ENCODE measurements at regions not wholly inside any gene's neighbourhood (a gene's known extent, or its start where the extent isn't known, plus 50 kb on each side); places are given as distances from the start of the nearest gene placed in this dataset.

DNA sequence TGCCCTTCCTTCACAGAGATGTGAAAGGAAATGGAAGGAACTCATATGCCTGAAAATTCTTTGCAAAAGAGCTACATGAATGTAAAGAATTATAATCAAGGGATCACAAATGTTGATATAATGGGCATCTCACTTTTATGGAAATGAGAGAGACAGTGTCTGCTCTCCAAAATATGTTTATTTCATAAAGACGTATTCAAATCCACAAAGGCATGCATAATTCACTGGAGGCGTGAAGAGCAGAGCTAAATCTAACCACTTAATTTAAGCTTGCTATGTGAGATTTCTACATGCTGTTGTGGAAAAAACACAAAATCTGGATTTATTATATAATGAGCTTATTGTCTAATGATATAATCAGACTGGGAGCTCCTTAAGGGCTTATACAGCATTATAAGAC, 469.1 kb downstream of the RAP2B start:
- H3K27me3 ChIP-seq, result no peaks in the 10 kb centered on the region
- WGBS, 2 donors, result 83 to 91% methylated on average over 2 of the region's 2 CpGs
- TF ChIP-seq, protein P1, sequence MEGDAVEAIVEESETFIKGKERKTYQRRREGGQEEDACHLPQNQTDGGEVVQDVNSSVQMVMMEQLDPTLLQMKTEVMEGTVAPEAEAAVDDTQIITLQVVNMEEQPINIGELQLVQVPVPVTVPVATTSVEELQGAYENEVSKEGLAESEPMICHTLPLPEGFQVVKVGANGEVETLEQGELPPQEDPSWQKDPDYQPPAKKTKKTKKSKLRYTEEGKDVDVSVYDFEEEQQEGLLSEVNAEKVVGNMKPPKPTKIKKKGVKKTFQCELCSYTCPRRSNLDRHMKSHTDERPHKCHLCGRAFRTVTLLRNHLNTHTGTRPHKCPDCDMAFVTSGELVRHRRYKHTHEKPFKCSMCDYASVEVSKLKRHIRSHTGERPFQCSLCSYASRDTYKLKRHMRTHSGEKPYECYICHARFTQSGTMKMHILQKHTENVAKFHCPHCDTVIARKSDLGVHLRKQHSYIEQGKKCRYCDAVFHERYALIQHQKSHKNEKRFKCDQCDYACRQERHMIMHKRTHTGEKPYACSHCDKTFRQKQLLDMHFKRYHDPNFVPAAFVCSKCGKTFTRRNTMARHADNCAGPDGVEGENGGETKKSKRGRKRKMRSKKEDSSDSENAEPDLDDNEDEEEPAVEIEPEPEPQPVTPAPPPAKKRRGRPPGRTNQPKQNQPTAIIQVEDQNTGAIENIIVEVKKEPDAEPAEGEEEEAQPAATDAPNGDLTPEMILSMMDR (IDR thresholded peaks at IDR 0.05), result no peak
- H3K27ac ChIP-seq, result no peak overlapping the region
- ATAC-seq (no peak), DNase-seq (no peak)
- peaks cover 0 to 18% (median 4%) of the 10 kb centered on the region in 9 donors for H3K4me1 ChIP-seq
- H3K36me3 ChIP-seq, result no peaks in the 10 kb centered on the region
- H3K4me3 ChIP-seq, result no peak overlapping the region
- intact Hi-C loops (cut with DNase I), result no loop called here
- no peaks in the 10 kb centered on the region for H3K9me3 ChIP-seq

DNA sequence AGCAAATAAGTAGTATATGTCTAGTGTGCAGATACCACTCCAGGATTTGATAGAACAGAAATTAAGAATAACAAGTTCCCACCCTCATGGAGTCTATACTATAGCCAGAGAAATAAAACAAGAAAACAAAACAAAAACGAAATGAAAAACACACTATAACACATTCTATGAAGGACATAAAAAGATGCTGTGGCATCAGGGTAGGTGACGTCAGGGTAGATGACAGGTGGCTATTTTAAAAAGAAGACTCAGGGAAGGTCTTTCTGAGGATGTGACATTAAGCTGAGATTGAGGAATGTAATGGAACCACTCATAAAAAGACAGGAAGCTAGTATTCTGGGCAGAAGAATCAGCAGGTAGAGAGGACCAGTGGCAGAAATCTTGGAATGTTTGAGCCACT, 469.6 kb downstream of the RAP2B start:
- TF ChIP-seq, protein P1 (IDR thresholded peaks at IDR 0.05), result no peak
- DNase-seq, result no peak

DNA sequence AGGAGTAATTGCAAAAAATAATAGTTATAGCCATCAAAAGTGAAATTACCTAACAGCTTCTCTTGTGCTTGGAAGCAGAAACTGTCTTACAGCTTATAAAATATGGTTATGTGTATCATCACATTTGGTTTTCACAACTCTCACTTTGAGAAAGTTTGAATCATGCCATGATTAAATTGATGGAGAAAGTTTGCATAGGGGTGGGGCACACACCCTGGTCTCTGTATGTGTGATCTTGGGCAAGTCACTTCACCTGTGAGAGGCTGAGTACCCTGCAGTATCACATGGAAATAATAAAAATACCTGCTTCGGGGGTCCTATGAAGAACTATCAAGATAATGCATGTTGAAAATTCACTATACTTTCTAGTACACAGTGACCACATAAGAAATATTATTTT, 471.4 kb downstream of the RAP2B start:
- H3K27ac ChIP-seq, result no peak overlapping the region
- no peak for ATAC-seq
- intact Hi-C loops (cut with DNase I), result no loop called here
- H3K4me1 ChIP-seq, result peaks cover 0 to 11% (median 0%) of the 10 kb centered on the region in 9 donors
- WGBS, 2 donors, result 94 to 95% methylated on average over 1 of the region's 1 CpG
- TF ChIP-seq, protein P1 (IDR thresholded peaks at IDR 0.05), result no peak
- DNase-seq, result no peak
- H3K9me3 ChIP-seq, result no peaks in the 10 kb centered on the region
- no peaks in the 10 kb centered on the region for H3K36me3 ChIP-seq
- no peak overlapping the region for H3K4me3 ChIP-seq
- H3K27me3 ChIP-seq, result no peaks in the 10 kb centered on the region

More for the DNA sequence above, 469.6 kb downstream of the RAP2B start:
- Histone ChIP-seq H3K9me3 (no peaks in the 10 kb centered on the region), H3K4me3 (no peak overlapping the region), H3K27me3 (no peaks in the 10 kb centered on the region), H3K27ac (no peak overlapping the region), H3K4me1 (peaks cover 0 to 18% (median 4%) of the 10 kb centered on the region in 9 donors), H3K36me3 (no peaks in the 10 kb centered on the region)
- 92% methylated on average over 2 of the region's 2 CpGs for WGBS, 2 donors
- intact Hi-C loops (cut with DNase I), result no loop called here
- ATAC-seq, result no peak

DNA sequence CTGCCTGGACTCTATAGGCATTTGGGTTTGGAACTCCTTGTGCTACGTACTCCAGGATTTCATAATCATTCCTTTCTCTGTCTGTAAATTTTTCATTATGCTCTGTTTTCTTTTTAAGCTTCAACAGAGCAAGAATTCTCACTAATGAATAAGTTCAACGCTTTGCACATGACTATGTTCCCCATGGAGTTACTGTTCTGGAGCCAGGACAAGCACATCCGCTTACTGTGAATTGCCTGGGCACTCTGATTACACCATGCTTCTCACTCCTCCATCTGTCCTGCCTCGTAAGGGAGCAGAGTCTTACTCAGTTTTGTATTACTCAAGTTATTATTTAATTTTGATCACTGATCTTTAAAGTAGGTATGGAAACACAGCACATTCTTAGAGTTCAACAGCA, 472.7 kb downstream of the RAP2B start:
- no peak for DNase-seq
- H3K9me3 ChIP-seq, result no peaks in the 10 kb centered on the region
- TF ChIP-seq, protein P1 (IDR thresholded peaks at IDR 0.05), result no peak
- H3K4me3 ChIP-seq, result no peak overlapping the region
- no peak overlapping the region for H3K27ac ChIP-seq
- 64 to 76% methylated on average over 4 of the region's 4 CpGs for WGBS, 2 donors
- peak in 1 of 8 donors; percentile 29 for ATAC-seq
- intact Hi-C loops (cut with DNase I), result no loop called here
- H3K4me1 ChIP-seq, result no peaks in the 10 kb centered on the region
- no peaks in the 10 kb centered on the region for H3K27me3 ChIP-seq
- no peaks in the 10 kb centered on the region for H3K36me3 ChIP-seq
